GM12873 (cell line): ENCODE measurements at regions not wholly inside any gene's neighbourhood (a gene's known extent, or its start where the extent isn't known, plus 50 kb on each side); places are given as distances from the start of the nearest gene placed in this dataset.
A peak's percentile ranks its signal among the peaks of the same experiment; 100 is the strongest.

Source experiments
- TF ChIP-seq, protein P1 (sequence below): IDR thresholded peaks from 2 replicates; pipeline ENCODE4 v1.5.1; 2012; ENCODE audit warnings: low read depth, mild to moderate bottlenecking, moderate library complexity, low read length, control low read depth; ENCODE audit not compliant: insufficient read depth; ENCODE audit errors: missing control alignments

DNA sequence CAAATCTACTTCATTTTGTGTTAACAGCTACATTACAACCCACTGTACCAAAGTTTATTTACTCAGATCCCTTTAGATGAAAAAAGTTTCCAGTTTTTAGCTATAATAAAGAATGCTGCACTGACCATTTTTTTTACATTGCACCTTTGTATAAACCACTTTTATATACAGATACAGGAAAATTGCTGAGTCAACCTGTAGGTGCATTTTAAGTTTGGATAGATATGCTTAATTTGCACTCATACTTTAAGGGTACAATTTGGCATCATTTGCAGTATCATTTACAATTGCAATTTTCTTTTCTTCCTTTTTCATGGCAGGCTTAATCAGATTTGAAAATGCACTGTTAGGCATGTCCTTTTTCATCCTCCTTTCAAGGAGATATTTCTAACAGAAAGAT is 257.8 kb upstream of the LMO3 start:
- TF ChIP-seq, protein P1, sequence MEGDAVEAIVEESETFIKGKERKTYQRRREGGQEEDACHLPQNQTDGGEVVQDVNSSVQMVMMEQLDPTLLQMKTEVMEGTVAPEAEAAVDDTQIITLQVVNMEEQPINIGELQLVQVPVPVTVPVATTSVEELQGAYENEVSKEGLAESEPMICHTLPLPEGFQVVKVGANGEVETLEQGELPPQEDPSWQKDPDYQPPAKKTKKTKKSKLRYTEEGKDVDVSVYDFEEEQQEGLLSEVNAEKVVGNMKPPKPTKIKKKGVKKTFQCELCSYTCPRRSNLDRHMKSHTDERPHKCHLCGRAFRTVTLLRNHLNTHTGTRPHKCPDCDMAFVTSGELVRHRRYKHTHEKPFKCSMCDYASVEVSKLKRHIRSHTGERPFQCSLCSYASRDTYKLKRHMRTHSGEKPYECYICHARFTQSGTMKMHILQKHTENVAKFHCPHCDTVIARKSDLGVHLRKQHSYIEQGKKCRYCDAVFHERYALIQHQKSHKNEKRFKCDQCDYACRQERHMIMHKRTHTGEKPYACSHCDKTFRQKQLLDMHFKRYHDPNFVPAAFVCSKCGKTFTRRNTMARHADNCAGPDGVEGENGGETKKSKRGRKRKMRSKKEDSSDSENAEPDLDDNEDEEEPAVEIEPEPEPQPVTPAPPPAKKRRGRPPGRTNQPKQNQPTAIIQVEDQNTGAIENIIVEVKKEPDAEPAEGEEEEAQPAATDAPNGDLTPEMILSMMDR: no peak

DNA sequence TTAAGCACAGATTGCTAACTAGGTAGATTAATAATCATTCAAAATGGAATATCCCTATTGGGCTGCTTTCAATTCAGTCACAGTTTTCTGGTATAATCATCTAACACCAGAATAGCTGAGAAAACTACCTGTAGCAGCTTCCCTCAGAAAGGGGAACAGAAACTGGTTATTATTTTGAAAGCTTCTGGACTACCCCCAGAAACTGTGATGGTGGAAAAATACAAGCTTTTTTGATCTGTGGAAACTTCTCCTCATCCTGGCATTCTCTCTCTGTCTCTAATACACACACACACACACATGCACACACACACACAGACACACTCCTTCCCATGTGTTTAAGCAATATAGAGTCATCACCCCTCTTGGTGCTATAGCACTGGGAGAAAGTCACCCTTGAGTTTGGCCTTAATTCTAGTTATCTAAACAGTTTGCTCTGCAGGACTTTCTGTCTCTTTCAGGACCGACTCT is 251.5 kb upstream of the LMO3 start:
- TF ChIP-seq, protein P1: no peak

DNA sequence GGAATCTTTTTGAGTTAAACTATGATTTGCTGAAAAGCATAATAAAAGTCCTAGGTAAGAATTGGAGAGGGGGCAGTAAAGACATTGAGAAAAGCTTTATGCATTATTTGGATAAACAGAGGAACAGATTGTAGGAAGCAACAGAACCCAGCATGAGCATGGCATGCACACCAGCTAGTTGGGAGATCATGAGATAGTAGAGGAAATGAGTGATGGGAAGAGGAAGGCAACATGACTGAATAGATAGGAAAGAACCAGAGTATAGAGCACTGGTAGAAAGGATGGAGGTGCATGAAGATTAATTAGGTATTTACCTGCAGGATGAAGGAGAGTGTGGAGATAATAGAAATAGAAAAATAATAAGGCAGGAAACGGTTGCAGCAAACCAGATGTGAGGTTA is 248.5 kb upstream of the LMO3 start:
- TF ChIP-seq, protein P1: no peak

DNA sequence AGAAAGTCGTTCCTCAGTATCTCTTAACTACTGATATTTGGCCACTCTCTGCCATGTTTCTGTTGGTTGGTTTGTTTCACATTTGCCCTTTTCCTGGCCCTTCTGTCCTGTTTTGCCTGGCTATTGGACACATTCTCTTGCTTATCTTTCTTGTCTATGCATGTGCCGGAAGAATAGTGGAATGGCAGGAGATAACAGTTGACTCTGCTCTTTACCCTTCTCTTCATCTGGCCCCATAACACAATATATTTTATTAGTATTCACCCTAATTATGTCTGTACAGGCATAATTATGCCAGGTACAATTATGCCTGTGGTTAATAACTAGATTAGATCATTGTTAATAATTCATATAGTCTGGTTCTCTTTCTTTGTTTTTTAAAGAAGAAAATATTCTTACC is 243.5 kb upstream of the LMO3 start:
- TF ChIP-seq, protein P1: no peak

DNA sequence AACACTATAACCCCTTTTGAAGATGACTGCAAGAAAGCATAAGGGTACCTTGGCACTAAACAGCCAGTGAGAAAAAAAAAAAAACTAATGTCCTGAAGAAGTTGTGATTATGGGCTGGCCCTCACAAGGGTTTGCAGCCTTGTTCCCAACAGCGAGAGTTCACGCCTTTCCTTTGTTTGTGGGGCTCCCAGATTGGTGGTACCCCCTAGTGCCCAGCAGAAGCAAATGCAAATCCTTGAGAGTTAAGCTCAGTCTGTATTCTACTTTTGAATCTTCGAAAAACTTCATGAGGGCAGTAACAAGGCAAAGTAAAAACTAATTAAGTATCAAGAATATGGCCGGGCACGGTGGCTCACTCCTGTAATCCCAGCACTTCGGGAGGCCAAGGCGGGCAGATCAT is 238.9 kb upstream of the LMO3 start:
- TF ChIP-seq, protein P1: peak; percentile 17

DNA sequence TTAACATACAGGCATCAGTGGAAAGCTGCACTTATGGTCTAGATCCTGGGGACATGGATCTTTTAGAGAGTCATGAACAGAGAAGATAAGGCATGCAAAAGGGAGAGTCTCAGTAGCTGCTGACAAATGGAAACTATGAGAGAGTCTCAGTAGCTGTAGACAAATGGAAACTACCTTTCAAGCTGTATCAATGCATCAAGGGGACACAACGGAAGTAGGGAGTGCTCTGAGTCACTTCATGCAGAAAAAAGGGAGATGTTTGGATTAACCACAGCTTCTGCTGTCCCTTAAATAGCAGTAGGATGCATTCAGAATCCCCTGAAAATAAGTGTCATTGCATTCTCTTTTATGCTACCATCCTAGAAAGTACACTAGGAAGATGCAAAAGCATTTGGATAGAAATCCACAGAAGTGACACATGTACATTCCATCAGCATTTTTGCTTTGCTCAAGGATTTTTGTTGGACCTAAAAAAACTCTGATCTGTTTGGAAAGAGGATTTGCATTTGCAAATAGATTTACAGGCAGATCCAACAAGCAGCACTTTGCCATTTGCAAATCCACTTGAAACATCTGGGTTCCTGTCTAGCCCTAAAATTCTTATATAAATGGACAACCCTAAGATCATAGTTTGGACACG is 227.5 kb upstream of the LMO3 start:
- TF ChIP-seq, protein P1: no peak

DNA sequence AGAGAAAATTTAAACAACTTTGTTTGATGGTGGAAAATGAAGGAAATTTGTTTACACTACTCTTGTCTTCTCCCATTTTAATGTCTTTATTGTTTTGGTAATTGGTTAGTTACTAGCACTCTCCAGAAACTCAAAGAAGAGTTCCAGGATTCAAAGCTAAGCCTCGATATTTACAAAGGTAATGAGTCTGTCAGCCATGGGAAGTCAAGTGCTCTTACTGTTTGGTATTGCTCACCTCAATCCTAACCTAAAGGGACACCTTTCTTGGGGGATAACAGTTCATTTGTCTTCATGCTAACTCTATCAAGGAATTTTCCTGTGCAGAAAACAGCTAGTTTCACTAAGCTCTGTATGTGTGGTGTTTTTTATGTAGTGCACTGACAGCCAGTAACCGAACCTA is 222.9 kb upstream of the LMO3 start:
- TF ChIP-seq, protein P1: no peak
